Type B pancreatic cell (in vitro differentiated cells): ENCODE measurements at regions not wholly inside any gene's neighbourhood (a gene's known extent, or its start where the extent isn't known, plus 50 kb on each side); places are given as distances from the start of the nearest gene placed in this dataset.

Experiments used
- DNase-seq: peaks from one replicate; pipeline ENCODE4 v3.0.0; 2021; ENCODE audit warnings: mixed read lengths; ENCODE audit not compliant: unreplicated experiment; ENCODE audit errors: extremely low spot score
- H3K27ac Mint-ChIP-seq: 2 replicates; pipeline ENCODE4 v1.8.0; 2021; ENCODE audit warnings: mild to moderate bottlenecking, mixed read lengths
- H3K27me3 Mint-ChIP-seq: 2 replicates; pipeline ENCODE4 v1.8.0; 2021; ENCODE audit warnings: mixed read lengths
- H3K36me3 Mint-ChIP-seq: 2 replicates; pipeline ENCODE4 v1.8.0; 2021; ENCODE audit warnings: mixed read lengths
- H3K4me1 Mint-ChIP-seq: one replicate; pipeline ENCODE4 v1.8.0; 2021; ENCODE audit warnings: mixed read lengths; ENCODE audit not compliant: unreplicated experiment
- H3K4me3 Mint-ChIP-seq: 2 replicates; pipeline ENCODE4 v1.8.0; 2021; ENCODE audit warnings: mild to moderate bottlenecking, mixed read lengths
- H3K9me3 Mint-ChIP-seq: 2 replicates; pipeline ENCODE4 v1.8.0; 2021; ENCODE audit warnings: mixed read lengths
- CTCF ChIP-seq: fragments of 200-600 bp; sonication (generic); conservative IDR thresholded peaks from 2 replicates; pipeline ENCODE4 v1.5.0; 2021; ENCODE audit warnings: antibody characterized with exemption, mild to moderate bottlenecking

GRCh38 chr12:20189767-20190166, 178.6 kb upstream of the PDE3A start:
- DNase-seq, result no peak
- Mint-ChIP-seq H3K4me3 (no peak overlapping the region), H3K36me3 (no peaks in the 10 kb centered on the region), H3K27ac (no peak overlapping the region), H3K4me1 (peaks cover 7% of the 10 kb centered on the region), H3K27me3 (no peaks in the 10 kb centered on the region), H3K9me3 (peaks cover 4% of the 10 kb centered on the region)
- no peak for TF ChIP-seq CTCF

GRCh38 chr12:20194171-20194570, 174.2 kb upstream of the PDE3A start:
- Mint-ChIP-seq H3K27ac (no peak overlapping the region), H3K4me3 (no peak overlapping the region), H3K4me1 (peaks cover 6% of the 10 kb centered on the region), H3K36me3 (peaks cover 8% of the 10 kb centered on the region), H3K9me3 (peaks cover 16% of the 10 kb centered on the region), H3K27me3 (no peaks in the 10 kb centered on the region)
- DNase-seq, result no peak
- TF ChIP-seq CTCF, result peak; percentile 46

- Mint-ChIP-seq H3K27me3 (no peaks in the 10 kb centered on the region), H3K27ac (no peak overlapping the region), H3K9me3 (peaks cover 12% of the 10 kb centered on the region), H3K4me3 (no peak overlapping the region), H3K4me1 (no peaks in the 10 kb centered on the region), H3K36me3 (peaks cover 12% of the 10 kb centered on the region)
- no peak for TF ChIP-seq CTCF
- DNase-seq, result no peak
Observed at GRCh38 chr12:20196767-20197166, 171.6 kb upstream of the PDE3A start.

- no peak overlapping the region for H3K4me3 Mint-ChIP-seq
- H3K27ac Mint-ChIP-seq, result no peak overlapping the region
- no peaks in the 10 kb centered on the region for H3K27me3 Mint-ChIP-seq
- DNase-seq, result no peak
- TF ChIP-seq CTCF, result no peak
- H3K4me1 Mint-ChIP-seq, result no peaks in the 10 kb centered on the region
- peaks cover 12% of the 10 kb centered on the region for H3K36me3 Mint-ChIP-seq
- peaks cover 12% of the 10 kb centered on the region for H3K9me3 Mint-ChIP-seq
Observed at GRCh38 chr12:20197411-20197810, 170.9 kb upstream of the PDE3A start.

- Mint-ChIP-seq H3K4me1 (no peaks in the 10 kb centered on the region), H3K9me3 (peaks cover 12% of the 10 kb centered on the region), H3K4me3 (no peak overlapping the region), H3K36me3 (peaks cover 12% of the 10 kb centered on the region), H3K27me3 (no peaks in the 10 kb centered on the region), H3K27ac (no peak overlapping the region)
- DNase-seq, result no peak
- TF ChIP-seq CTCF, result no peak
Observed at GRCh38 chr12:20199780-20200179, 168.6 kb upstream of the PDE3A start.

- Mint-ChIP-seq H3K9me3 (peaks cover 6% of the 10 kb centered on the region), H3K27ac (no peak overlapping the region), H3K27me3 (no peaks in the 10 kb centered on the region), H3K36me3 (peaks cover 8% of the 10 kb centered on the region), H3K4me3 (no peak overlapping the region), H3K4me1 (peaks cover 4% of the 10 kb centered on the region)
- no peak for DNase-seq
- TF ChIP-seq CTCF, result no peak
Observed at GRCh38 chr12:20201733-20202132, 166.6 kb upstream of the PDE3A start.
